DOHH2 (cell line): ENCODE measurements at regions not wholly inside any gene's neighbourhood (a gene's known extent, or its start where the extent isn't known, plus 50 kb on each side); places are given as distances from the start of the nearest gene placed in this dataset.

Source experiments
- H3F3A ChIP-seq: fragments of 200-600 bp; sonication (generic), shearing (Covaris generic); 2 replicates; pipeline ENCODE4 v1.6.0; 2016; ENCODE audit warnings: antibody characterized with exemption, mild to moderate bottlenecking; ENCODE audit not compliant: control insufficient read depth, insufficient read depth
- H3K27ac ChIP-seq: fragments of 200-600 bp; sonication (generic); 2 replicates; pipeline ENCODE4 v1.5.1; 2014; ENCODE audit warnings: low read depth, mild to moderate bottlenecking, low read length, moderate library complexity
- H3K27me3 ChIP-seq: fragments of 200-600 bp; sonication (generic); 2 replicates; pipeline ENCODE4 v1.6.1; 2014; ENCODE audit warnings: mild to moderate bottlenecking, low read length, mixed read lengths; ENCODE audit not compliant: control insufficient read depth
- H3K36me3 ChIP-seq: fragments of 200-600 bp; sonication (generic); 2 replicates; pipeline ENCODE4 v1.6.1; 2014; ENCODE audit warnings: mild to moderate bottlenecking, low read length, moderate library complexity, mixed read lengths; ENCODE audit not compliant: control insufficient read depth
- H3K4me1 ChIP-seq: fragments of 200-600 bp; sonication (generic); 2 replicates; pipeline ENCODE4 v1.6.1; 2014; ENCODE audit warnings: mild to moderate bottlenecking, low read length, mixed read lengths; ENCODE audit not compliant: control insufficient read depth
- H3K4me2 ChIP-seq: fragments of 200-600 bp; sonication (generic); 2 replicates; pipeline ENCODE4 v1.6.0; 2014; ENCODE audit warnings: mild to moderate bottlenecking, low read length, moderate library complexity
- H3K4me3 ChIP-seq: fragments of 200-600 bp; sonication (generic); 2 replicates; pipeline ENCODE4 v1.5.1; 2014; ENCODE audit warnings: mild to moderate bottlenecking, low read length, mixed read lengths
- H3K79me2 ChIP-seq: fragments of 200-600 bp; sonication (generic); 2 replicates; pipeline ENCODE4 v1.6.1; 2014; ENCODE audit warnings: mild to moderate bottlenecking, low read length, mixed read lengths; ENCODE audit not compliant: control insufficient read depth
- H3K9me2 ChIP-seq: fragments of 200-600 bp; sonication (generic); replicated peaks from 2 replicates; pipeline ENCODE4 v1.6.1; 2014; ENCODE audit warnings: mild to moderate bottlenecking, low read length, mixed read lengths; ENCODE audit not compliant: control insufficient read depth
- H3K9me3 ChIP-seq: fragments of 200-600 bp; sonication (generic); 2 replicates; pipeline ENCODE4 v1.6.1; 2014; ENCODE audit warnings: antibody characterized with exemption, low read length, mixed read lengths; ENCODE audit not compliant: control insufficient read depth, insufficient read depth
- H4K20me1 ChIP-seq: fragments of 200-600 bp; sonication (generic); 2 replicates; pipeline ENCODE4 v1.6.0; 2014; ENCODE audit warnings: low read depth, mild to moderate bottlenecking, antibody characterized with exemption, low read length, moderate library complexity; ENCODE audit not compliant: control insufficient read depth, insufficient read depth
- EZH2phosphoT487 ChIP-seq: fragments of 200-600 bp; sonication (generic); IDR thresholded peaks from 2 replicates; pipeline ENCODE4 v1.6.1; 2017; ENCODE audit warnings: borderline replicate concordance, mild to moderate bottlenecking, antibody characterized with exemption, low read length, moderate library complexity, mixed read lengths
- TF ChIP-seq, protein P1 (sequence below): fragments of 200-600 bp; sonication (generic); IDR thresholded peaks from one replicate; pipeline ENCODE4 v1.5.1; 2014; ENCODE audit warnings: antibody characterized with exemption, mild to moderate bottlenecking, low read depth, low read length; ENCODE audit not compliant: poor library complexity, severe bottlenecking

DNA sequence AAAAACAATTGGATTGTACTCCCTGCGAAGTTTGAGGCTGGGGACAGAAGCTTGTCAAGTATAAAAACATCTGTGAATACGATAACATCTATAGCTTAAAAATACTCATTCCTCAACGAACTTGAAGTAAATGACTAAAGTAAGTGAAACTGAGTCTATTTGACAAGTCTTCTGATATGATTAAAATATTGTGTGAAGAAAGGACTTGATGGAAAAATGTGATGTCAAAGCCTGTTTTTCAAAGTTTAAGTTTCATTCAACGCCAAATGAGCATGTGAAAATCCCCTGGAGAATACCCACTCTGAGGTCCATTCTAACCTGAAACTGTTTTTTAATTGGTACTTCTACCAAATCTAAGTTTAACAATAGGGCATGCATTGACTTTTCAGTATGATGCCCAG is 122.3 kb upstream of the MDFIC start:
- H3K9me3 ChIP-seq, result no peaks in the 10 kb centered on the region
- no peaks in the 10 kb centered on the region for H3K9me2 ChIP-seq
- TF ChIP-seq, protein P1, sequence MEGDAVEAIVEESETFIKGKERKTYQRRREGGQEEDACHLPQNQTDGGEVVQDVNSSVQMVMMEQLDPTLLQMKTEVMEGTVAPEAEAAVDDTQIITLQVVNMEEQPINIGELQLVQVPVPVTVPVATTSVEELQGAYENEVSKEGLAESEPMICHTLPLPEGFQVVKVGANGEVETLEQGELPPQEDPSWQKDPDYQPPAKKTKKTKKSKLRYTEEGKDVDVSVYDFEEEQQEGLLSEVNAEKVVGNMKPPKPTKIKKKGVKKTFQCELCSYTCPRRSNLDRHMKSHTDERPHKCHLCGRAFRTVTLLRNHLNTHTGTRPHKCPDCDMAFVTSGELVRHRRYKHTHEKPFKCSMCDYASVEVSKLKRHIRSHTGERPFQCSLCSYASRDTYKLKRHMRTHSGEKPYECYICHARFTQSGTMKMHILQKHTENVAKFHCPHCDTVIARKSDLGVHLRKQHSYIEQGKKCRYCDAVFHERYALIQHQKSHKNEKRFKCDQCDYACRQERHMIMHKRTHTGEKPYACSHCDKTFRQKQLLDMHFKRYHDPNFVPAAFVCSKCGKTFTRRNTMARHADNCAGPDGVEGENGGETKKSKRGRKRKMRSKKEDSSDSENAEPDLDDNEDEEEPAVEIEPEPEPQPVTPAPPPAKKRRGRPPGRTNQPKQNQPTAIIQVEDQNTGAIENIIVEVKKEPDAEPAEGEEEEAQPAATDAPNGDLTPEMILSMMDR, result no peak
- TF ChIP-seq EZH2phosphoT487, result no peak
- H3K4me1 ChIP-seq, result no peaks in the 10 kb centered on the region
- H4K20me1 ChIP-seq, result no peaks in the 10 kb centered on the region
- H3F3A ChIP-seq, result no peaks in the 10 kb centered on the region
- H3K79me2 ChIP-seq, result no peaks in the 10 kb centered on the region
- H3K4me3 ChIP-seq, result no peak overlapping the region
- H3K27ac ChIP-seq, result no peak overlapping the region
- no peak overlapping the region for H3K4me2 ChIP-seq
- H3K27me3 ChIP-seq, result no peaks in the 10 kb centered on the region
- no peaks in the 10 kb centered on the region for H3K36me3 ChIP-seq

DNA sequence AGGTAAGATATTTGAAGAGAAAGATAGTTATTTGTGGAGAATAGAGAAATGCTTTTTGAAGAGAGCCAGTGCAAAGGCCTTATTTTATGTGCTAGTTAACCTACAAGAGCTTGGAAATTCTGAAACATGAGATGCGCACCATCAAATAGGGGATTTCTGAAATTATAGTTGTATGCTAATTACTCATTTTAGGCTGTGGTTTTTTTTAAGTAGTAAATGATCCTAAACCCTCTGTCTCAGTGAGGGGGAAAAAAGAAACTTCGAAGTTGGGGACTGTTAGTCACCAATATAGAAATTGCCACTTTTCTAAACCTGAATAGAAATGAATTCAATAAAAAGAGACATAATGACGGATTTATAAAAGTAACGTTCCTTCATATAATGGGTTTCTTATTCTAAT is 119.3 kb upstream of the MDFIC start:
- H3K79me2 ChIP-seq, result no peaks in the 10 kb centered on the region
- no peaks in the 10 kb centered on the region for H3K9me3 ChIP-seq
- no peak overlapping the region for H3K4me2 ChIP-seq
- no peaks in the 10 kb centered on the region for H3K4me1 ChIP-seq
- no peak overlapping the region for H3K4me3 ChIP-seq
- no peaks in the 10 kb centered on the region for H3K27me3 ChIP-seq
- no peak overlapping the region for H3K27ac ChIP-seq
- no peaks in the 10 kb centered on the region for H3F3A ChIP-seq
- H3K36me3 ChIP-seq, result no peaks in the 10 kb centered on the region
- no peaks in the 10 kb centered on the region for H4K20me1 ChIP-seq
- TF ChIP-seq, protein P1, result no peak
- no peak for TF ChIP-seq EZH2phosphoT487
- no peaks in the 10 kb centered on the region for H3K9me2 ChIP-seq

DNA sequence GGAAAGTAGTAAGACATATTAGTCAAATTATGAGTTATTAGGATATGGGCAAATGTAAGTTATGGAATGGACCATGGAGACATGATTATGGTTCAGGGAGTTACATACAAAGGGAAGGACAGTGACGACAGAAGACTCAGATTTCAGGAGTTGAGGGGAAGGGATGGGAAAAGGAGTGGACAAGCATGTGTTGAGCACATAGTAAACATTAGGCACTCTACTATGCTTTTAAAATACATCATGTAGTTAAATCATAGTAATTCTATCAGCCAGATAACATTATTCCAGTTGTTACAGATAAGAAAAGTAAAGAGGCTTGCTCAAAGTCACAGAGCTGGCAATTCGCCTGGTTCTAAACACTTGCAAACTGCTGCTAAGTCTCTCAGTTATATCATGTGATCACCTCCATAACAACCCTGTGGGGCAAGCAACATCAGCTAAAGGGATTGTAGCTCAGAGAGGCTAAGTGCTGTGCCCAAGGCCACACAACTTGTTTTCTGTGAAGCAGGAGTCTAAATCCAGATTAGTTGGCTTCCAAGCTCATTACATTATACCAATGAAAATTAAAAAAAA is 115.2 kb upstream of the MDFIC start:
- Histone ChIP-seq H3K27me3 (no peaks in the 10 kb centered on the region), H3K4me3 (no peak overlapping the region), H3K27ac (no peak overlapping the region), H3K9me2 (no peaks in the 10 kb centered on the region), H3K79me2 (no peaks in the 10 kb centered on the region), H3K4me1 (no peaks in the 10 kb centered on the region), H3K36me3 (no peaks in the 10 kb centered on the region), H3F3A (no peaks in the 10 kb centered on the region), H3K4me2 (no peak overlapping the region), H4K20me1 (no peaks in the 10 kb centered on the region), H3K9me3 (no peaks in the 10 kb centered on the region)
- TF ChIP-seq EZH2phosphoT487, result no peak
- TF ChIP-seq, protein P1, result no peak
